ENCODE measurements at regions not wholly inside any gene's neighbourhood (a gene's known extent, or its start where the extent isn't known, plus 50 kb on each side); places are given as distances from the start of the nearest gene placed in this dataset.

GRCh38 chr6:167049275-167049674 is 50.1 kb downstream of the CEP43 start:
- Histone ChIP-seq H3K27me3 (replicated peaks in 1 of 4; ENCODE audit: control extremely low read depth in 1 of 4, control insufficient read depth in 3 of 4, insufficient read depth in 4 of 4, low read length in 3 of 4) (no peaks in the 10 kb centered on the region), H2AFZ (ENCODE audit: insufficient read depth, low read depth, low read length, poor library complexity, severe bottlenecking) (no peak overlapping the region)
- peak overlapping the region; percentile 34 for H3K27ac Mint-ChIP-seq

DNA sequence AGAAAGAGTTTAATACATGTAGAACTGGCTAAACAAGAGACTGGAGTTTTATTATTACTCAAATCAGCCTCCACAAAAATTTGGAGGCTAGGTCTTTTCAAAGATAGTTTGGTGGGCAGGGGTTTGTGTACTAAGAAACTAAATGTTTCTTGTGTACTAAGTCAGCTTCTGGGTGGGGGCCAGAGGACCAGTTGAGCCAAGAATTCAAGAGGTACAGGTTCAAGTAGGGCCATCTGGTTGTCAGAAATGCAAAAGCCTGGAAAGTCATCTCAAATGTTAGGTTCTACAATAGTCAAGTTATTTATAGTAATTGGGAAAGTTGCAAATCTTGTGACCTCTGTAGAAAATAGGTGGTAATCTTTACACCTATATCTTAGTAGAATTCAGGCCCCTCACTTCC is 51.7 kb downstream of the CEP43 start:
- DNase-seq (no peak), ATAC-seq (ENCODE audit: low read depth) (no peak)
- Histone ChIP-seq H3K27ac (ENCODE audit: low read length in 2 of 2) (no peak overlapping the region), H3K27me3 (replicated peaks in 1 of 4; ENCODE audit: control extremely low read depth in 1 of 4, control insufficient read depth in 3 of 4, insufficient read depth in 4 of 4, low read length in 3 of 4) (no peaks in the 10 kb centered on the region), H3K4me1 (ENCODE audit: control insufficient read depth in 2 of 2, insufficient read depth in 2 of 2, low read length in 2 of 2) (peaks cover 30 to 34% of the 10 kb centered on the region in 2 donors), H3K79me2 (ENCODE audit: control insufficient read depth, insufficient read depth, low read length) (no peaks in the 10 kb centered on the region), H3K9ac (ENCODE audit: low read length) (no peak overlapping the region), H3K9me3 (ENCODE audit: control extremely low read depth in 1 of 3, control insufficient read depth in 2 of 3, insufficient read depth in 1 of 3, low read length in 2 of 3) (no peaks in the 10 kb centered on the region), H4K20me1 (ENCODE audit: control insufficient read depth, insufficient read depth, low read length, poor library complexity, severe bottlenecking) (no peaks in the 10 kb centered on the region), H2AFZ (ENCODE audit: insufficient read depth, low read depth, low read length, poor library complexity, severe bottlenecking) (no peak overlapping the region), H3K4me2 (replicated peaks; ENCODE audit: low read depth, low read length, poor library complexity, severe bottlenecking) (no peak overlapping the region), H3K4me3 (ENCODE audit: control extremely low read depth in 1 of 5, extremely low read depth in 1 of 5, insufficient read depth in 1 of 5, low read depth in 2 of 5, low read length in 4 of 5) (no peak overlapping the region), H3K36me3 (replicated peaks in 1 of 2; ENCODE audit: control extremely low read depth in 1 of 2, control insufficient read depth in 1 of 2, extremely low read depth in 1 of 2, insufficient read depth in 2 of 2, low read length in 1 of 2) (no peaks in the 10 kb centered on the region)
- Mint-ChIP-seq H3K4me3 (no peak overlapping the region), H3K9me3 (ENCODE audit: insufficient read depth) (no peaks in the 10 kb centered on the region), H3K27ac (no peak overlapping the region), H3K4me1 (peaks cover 51% of the 10 kb centered on the region), H3K27me3 (no peaks in the 10 kb centered on the region)
- intact Hi-C loops (cut with micrococcal nuclease) = no loop called here
- POLR2A ChIA-PET = no interaction called here
- CTCF ChIA-PET = interaction anchor here (0.9 kb wide), 1 partner anchor 68 kb away, joined by 3 read pairs; no protein-coding TSS in a partner anchor
- TF ChIP-seq EZH2 (IDR thresholded peaks at IDR 0.05; ENCODE audit: borderline replicate concordance, insufficient read depth, low read depth, low read length, poor library complexity, severe bottlenecking) = no peak
- TF ChIP-seq, protein P1, sequence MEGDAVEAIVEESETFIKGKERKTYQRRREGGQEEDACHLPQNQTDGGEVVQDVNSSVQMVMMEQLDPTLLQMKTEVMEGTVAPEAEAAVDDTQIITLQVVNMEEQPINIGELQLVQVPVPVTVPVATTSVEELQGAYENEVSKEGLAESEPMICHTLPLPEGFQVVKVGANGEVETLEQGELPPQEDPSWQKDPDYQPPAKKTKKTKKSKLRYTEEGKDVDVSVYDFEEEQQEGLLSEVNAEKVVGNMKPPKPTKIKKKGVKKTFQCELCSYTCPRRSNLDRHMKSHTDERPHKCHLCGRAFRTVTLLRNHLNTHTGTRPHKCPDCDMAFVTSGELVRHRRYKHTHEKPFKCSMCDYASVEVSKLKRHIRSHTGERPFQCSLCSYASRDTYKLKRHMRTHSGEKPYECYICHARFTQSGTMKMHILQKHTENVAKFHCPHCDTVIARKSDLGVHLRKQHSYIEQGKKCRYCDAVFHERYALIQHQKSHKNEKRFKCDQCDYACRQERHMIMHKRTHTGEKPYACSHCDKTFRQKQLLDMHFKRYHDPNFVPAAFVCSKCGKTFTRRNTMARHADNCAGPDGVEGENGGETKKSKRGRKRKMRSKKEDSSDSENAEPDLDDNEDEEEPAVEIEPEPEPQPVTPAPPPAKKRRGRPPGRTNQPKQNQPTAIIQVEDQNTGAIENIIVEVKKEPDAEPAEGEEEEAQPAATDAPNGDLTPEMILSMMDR (IDR thresholded peaks at IDR 0.05) = no peak

More at GRCh38 chr6:167049275-167049674, 50.1 kb downstream of the CEP43 start:
- no peak overlapping the region for H3K4me3 ChIP-seq (ENCODE audit: control extremely low read depth in 1 of 5, extremely low read depth in 1 of 5, insufficient read depth in 1 of 5, low read depth in 2 of 5, low read length in 4 of 5)
- H3K27ac ChIP-seq (ENCODE audit: low read length in 2 of 2) = no peak overlapping the region
- TF ChIP-seq EZH2 (IDR thresholded peaks at IDR 0.05; ENCODE audit: borderline replicate concordance, insufficient read depth, low read depth, low read length, poor library complexity, severe bottlenecking) = no peak
- TF ChIP-seq, protein P1 (IDR thresholded peaks at IDR 0.05) = no peak
- no peak overlapping the region for H3K4me2 ChIP-seq (replicated peaks; ENCODE audit: low read depth, low read length, poor library complexity, severe bottlenecking)
- no peaks in the 10 kb centered on the region for H3K36me3 ChIP-seq (replicated peaks in 1 of 2; ENCODE audit: control extremely low read depth in 1 of 2, control insufficient read depth in 1 of 2, extremely low read depth in 1 of 2, insufficient read depth in 2 of 2, low read length in 1 of 2)
- Mint-ChIP-seq H3K4me3 (no peak overlapping the region), H3K9me3 (ENCODE audit: insufficient read depth) (no peaks in the 10 kb centered on the region), H3K4me1 (peaks cover 49% of the 10 kb centered on the region), H3K27me3 (no peaks in the 10 kb centered on the region)
- WGBS (ENCODE audit: insufficient coverage) = 100% methylated on average over 1 of the region's 2 CpGs
- CTCF ChIA-PET = no interaction called here
- H3K4me1 ChIP-seq (ENCODE audit: control insufficient read depth in 2 of 2, insufficient read depth in 2 of 2, low read length in 2 of 2) = peaks cover 30 to 35% of the 10 kb centered on the region in 2 donors
- no peak for DNase-seq
- peaks cover 5% of the 10 kb centered on the region for H3K79me2 ChIP-seq (ENCODE audit: control insufficient read depth, insufficient read depth, low read length)
- H4K20me1 ChIP-seq (ENCODE audit: control insufficient read depth, insufficient read depth, low read length, poor library complexity, severe bottlenecking) = no peaks in the 10 kb centered on the region
- POLR2A ChIA-PET = no interaction called here
- no peaks in the 10 kb centered on the region for H3K9me3 ChIP-seq (ENCODE audit: control extremely low read depth in 1 of 3, control insufficient read depth in 2 of 3, insufficient read depth in 1 of 3, low read length in 2 of 3)
- intact Hi-C loops (cut with micrococcal nuclease) = loop anchor here (2.0 kb wide), 1 partner anchor 30 kb away; no protein-coding TSS in a partner anchor
- H3K9ac ChIP-seq (ENCODE audit: low read length) = no peak overlapping the region
- ATAC-seq (ENCODE audit: low read depth) = no peak

Data from B cell (primary cell).